Uterus (tissue), 2 donors: ENCODE measurements at regions not wholly inside any gene's neighbourhood (a gene's known extent, or its start where the extent isn't known, plus 50 kb on each side); places are given as distances from the start of the nearest gene placed in this dataset.

Source experiments
- CTCF ChIP-seq, 4 experiments: fragments of 200-600 bp in 2 of 4; fragments of 450-650 bp in 2 of 4; sonication (generic) in 2 of 4; IDR thresholded peaks; one replicate each; pipeline ENCODE4 v1.5.1; 2016 to 2019; ENCODE audit warnings: antibody characterized with exemption in 4 of 4, mild to moderate bottlenecking in 2 of 4, moderate library complexity in 1 of 4
- POLR2A ChIP-seq, 2 donors: fragments of 450-650 bp; IDR thresholded peaks; one replicate each; pipeline ENCODE4 v1.6.1; 2016; ENCODE audit warnings: antibody characterized with exemption in 2 of 2, mild to moderate bottlenecking in 1 of 2, moderate library complexity in 1 of 2

GRCh38 chr18:67131498-67131897 lies 385.0 kb downstream of the DSEL start:
- TF ChIP-seq CTCF (IDR thresholded peaks at IDR 0.05) (no peak), POLR2A (IDR thresholded peaks at IDR 0.05) (no peak)
